KMS-11 (cell line): ENCODE measurements at regions not wholly inside any gene's neighbourhood (a gene's known extent, or its start where the extent isn't known, plus 50 kb on each side); places are given as distances from the start of the nearest gene placed in this dataset.

Experiments
- H2AFZ ChIP-seq: fragments of 200-600 bp; sonication (generic); 2 replicates; pipeline ENCODE4 v1.6.1; 2016; ENCODE audit warnings: antibody characterized with exemption, mixed run types, low read depth
- H3K27ac ChIP-seq: fragments of 200-600 bp; sonication (generic); 2 replicates; pipeline ENCODE4 v1.6.1; 2016; ENCODE audit warnings: mild to moderate bottlenecking, mixed run types
- H3K27me3 ChIP-seq: fragments of 200-600 bp; sonication (generic); 2 replicates; pipeline ENCODE4 v1.6.1; 2017; ENCODE audit warnings: mild to moderate bottlenecking, low read depth, mixed run types, moderate library complexity; ENCODE audit not compliant: insufficient read depth
- H3K36me3 ChIP-seq: fragments of 200-600 bp; sonication (generic); 2 replicates; pipeline ENCODE4 v1.6.1; 2017; ENCODE audit warnings: mild to moderate bottlenecking, mixed run types; ENCODE audit not compliant: insufficient read depth
- H3K4me1 ChIP-seq: fragments of 200-600 bp; sonication (generic); 2 replicates; pipeline ENCODE4 v1.6.1; 2016; ENCODE audit warnings: mild to moderate bottlenecking, low read depth, mixed run types; ENCODE audit not compliant: poor library complexity, severe bottlenecking
- H3K4me2 ChIP-seq: fragments of 200-600 bp; sonication (generic); 2 replicates; pipeline ENCODE4 v1.7.0; 2016; ENCODE audit warnings: mild to moderate bottlenecking, mixed run types
- H3K4me3 ChIP-seq: fragments of 200-600 bp; sonication (generic); IDR thresholded peaks from 2 replicates; pipeline ENCODE4 v1.6.1; 2017; ENCODE audit warnings: low read depth, low read length, mixed read lengths; ENCODE audit not compliant: insufficient read depth
- H3K79me2 ChIP-seq: fragments of 200-600 bp; sonication (generic); 2 replicates; pipeline ENCODE4 v1.6.1; 2016; ENCODE audit warnings: low read depth, mixed run types; ENCODE audit not compliant: insufficient read depth
- H3K9ac ChIP-seq: fragments of 200-600 bp; sonication (generic); 2 replicates; pipeline ENCODE4 v1.6.1; 2016; ENCODE audit warnings: mild to moderate bottlenecking, mixed run types
- H4K20me1 ChIP-seq: fragments of 200-600 bp; sonication (generic); 2 replicates; pipeline ENCODE4 v1.6.1; 2016; ENCODE audit warnings: mild to moderate bottlenecking, mixed run types; ENCODE audit not compliant: insufficient read depth
- CTCF ChIP-seq: fragments of 200-600 bp; sonication (generic); conservative IDR thresholded peaks from 2 replicates; pipeline ENCODE4 v1.6.1; 2017; ENCODE audit warnings: low read depth, mild to moderate bottlenecking, antibody characterized with exemption, low read length, moderate library complexity, mixed read lengths

DNA sequence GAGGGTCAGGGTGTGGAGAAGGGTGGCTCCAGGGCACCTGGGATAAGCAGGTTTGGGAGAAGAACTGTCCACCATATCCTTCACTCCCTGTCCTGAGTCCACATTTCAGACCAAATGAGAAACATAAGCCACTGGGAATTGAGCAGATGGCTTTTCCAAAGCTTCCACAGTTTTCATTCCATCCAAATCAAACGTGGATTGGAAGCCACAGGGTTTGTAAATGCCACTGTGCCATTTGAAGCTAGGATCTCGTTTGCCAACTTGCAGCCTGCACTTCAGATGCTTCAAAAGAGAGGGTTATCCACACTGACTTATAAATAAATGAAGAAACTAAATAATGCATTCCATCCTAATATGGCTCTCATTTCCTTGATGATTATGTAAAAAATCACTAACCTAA is 81.5 kb downstream of the UQCRFS1 start:
- Histone ChIP-seq H3K27ac (no peak overlapping the region), H3K79me2 (no peaks in the 10 kb centered on the region), H3K36me3 (no peaks in the 10 kb centered on the region), H3K4me2 (no peak overlapping the region), H2AFZ (no peak overlapping the region), H3K4me1 (no peaks in the 10 kb centered on the region), H3K9ac (no peak overlapping the region), H3K4me3 (no peak overlapping the region), H4K20me1 (no peaks in the 10 kb centered on the region), H3K27me3 (no peaks in the 10 kb centered on the region)
- TF ChIP-seq CTCF = no peak

- Histone ChIP-seq H3K79me2 (no peaks in the 10 kb centered on the region), H3K9ac (no peak overlapping the region), H3K4me2 (no peak overlapping the region), H4K20me1 (no peaks in the 10 kb centered on the region), H3K27me3 (no peaks in the 10 kb centered on the region), H3K4me3 (no peak overlapping the region), H2AFZ (no peak overlapping the region), H3K27ac (no peak overlapping the region), H3K4me1 (no peaks in the 10 kb centered on the region), H3K36me3 (no peaks in the 10 kb centered on the region)
- no peak for TF ChIP-seq CTCF
These were observed 83.8 kb downstream of the UQCRFS1 start for GRCh38 chr19:29129148-29129547.

DNA sequence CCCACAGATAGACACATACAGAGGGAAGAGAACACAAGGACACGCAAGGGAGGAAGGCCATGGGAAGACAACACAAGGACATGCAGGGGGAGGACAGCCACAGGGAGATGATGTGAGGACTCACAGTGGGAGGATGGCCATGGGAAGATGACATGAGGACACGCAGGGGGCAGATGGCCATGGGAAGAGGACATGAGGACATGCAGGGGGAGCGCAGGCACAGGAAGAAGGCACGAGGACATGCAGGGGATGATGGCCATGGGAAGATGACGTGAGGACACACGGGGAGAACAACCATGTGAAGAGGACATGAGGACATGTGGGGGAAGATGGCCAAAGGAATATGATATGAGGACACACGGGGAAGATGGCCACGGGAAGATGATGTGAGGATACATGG is 84.7 kb downstream of the UQCRFS1 start:
- H3K4me3 ChIP-seq = no peak overlapping the region
- no peak overlapping the region for H3K4me2 ChIP-seq
- no peak overlapping the region for H3K27ac ChIP-seq
- TF ChIP-seq CTCF = no peak
- no peaks in the 10 kb centered on the region for H3K4me1 ChIP-seq
- no peaks in the 10 kb centered on the region for H3K79me2 ChIP-seq
- no peaks in the 10 kb centered on the region for H3K27me3 ChIP-seq
- no peak overlapping the region for H3K9ac ChIP-seq
- no peaks in the 10 kb centered on the region for H4K20me1 ChIP-seq
- H3K36me3 ChIP-seq = no peaks in the 10 kb centered on the region
- H2AFZ ChIP-seq = no peak overlapping the region

- H4K20me1 ChIP-seq = no peaks in the 10 kb centered on the region
- no peaks in the 10 kb centered on the region for H3K79me2 ChIP-seq
- H3K9ac ChIP-seq = no peak overlapping the region
- no peaks in the 10 kb centered on the region for H3K27me3 ChIP-seq
- H2AFZ ChIP-seq = no peak overlapping the region
- no peak overlapping the region for H3K4me2 ChIP-seq
- no peak overlapping the region for H3K4me3 ChIP-seq
- no peak for TF ChIP-seq CTCF
- H3K27ac ChIP-seq = no peak overlapping the region
- no peaks in the 10 kb centered on the region for H3K4me1 ChIP-seq
- H3K36me3 ChIP-seq = no peaks in the 10 kb centered on the region
These were observed 90.8 kb downstream of the UQCRFS1 start for GRCh38 chr19:29122185-29122584.

DNA sequence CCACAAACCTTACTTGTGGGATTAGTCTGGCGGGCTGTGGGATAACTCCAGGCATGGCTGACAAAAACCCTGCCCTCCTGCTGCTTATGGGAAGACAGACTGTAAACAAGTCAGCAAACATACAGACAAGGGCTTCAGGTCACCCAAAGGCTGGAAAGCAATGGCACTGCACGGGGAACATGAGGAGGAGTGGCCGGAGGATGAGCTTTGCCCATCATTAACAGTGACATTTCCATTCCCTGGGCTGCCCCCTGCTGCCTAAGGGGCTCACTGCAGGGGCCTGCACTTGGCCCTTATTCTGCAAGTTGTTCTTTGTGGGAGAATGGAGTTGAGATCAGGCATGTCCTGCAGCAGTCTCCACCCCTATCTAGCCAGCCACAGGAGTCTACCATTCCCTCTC is 91.3 kb downstream of the UQCRFS1 start:
- no peaks in the 10 kb centered on the region for H3K36me3 ChIP-seq
- no peak overlapping the region for H2AFZ ChIP-seq
- H3K79me2 ChIP-seq = no peaks in the 10 kb centered on the region
- no peaks in the 10 kb centered on the region for H4K20me1 ChIP-seq
- H3K4me3 ChIP-seq = no peak overlapping the region
- H3K27me3 ChIP-seq = no peaks in the 10 kb centered on the region
- TF ChIP-seq CTCF = peak; percentile 34; the same call in 1 of the 2 replicates
- H3K4me1 ChIP-seq = no peaks in the 10 kb centered on the region
- H3K4me2 ChIP-seq = no peak overlapping the region
- H3K9ac ChIP-seq = no peak overlapping the region
- no peak overlapping the region for H3K27ac ChIP-seq
